Endothelial cell of umbilical vein (primary cell): ENCODE measurements at regions not wholly inside any gene's neighbourhood (a gene's known extent, or its start where the extent isn't known, plus 50 kb on each side); places are given as distances from the start of the nearest gene placed in this dataset.

ENCODE experiments used
- BruUV-seq: library from RNA; stranded (reverse); fragments of 400-500 nt; replicated peaks from 2 replicates; lab custom pipeline; 2021; lab: Mats Ljungman, UMichigan
- CTCF ChIA-PET: fragments of 300-600, 350-600 bp; sonication (Branson Sonifier 250); formaldehyde crosslinking; loops from one replicate; lab custom pipeline; 2021; ENCODE audit warnings: antibody characterized with exemption, inconsistent platforms; lab: Charles Lee
- POLR2A ChIA-PET: fragments of 300-600, 350-600 bp; sonication (Branson Sonifier 250); formaldehyde crosslinking; loops from one replicate; lab custom pipeline; 2021; ENCODE audit warnings: antibody characterized with exemption, inconsistent platforms; lab: Charles Lee
- DNase-seq: peaks from one replicate; pipeline ENCODE4 v3.0.0-alpha.2; 2011; ENCODE audit warnings: low read depth, low spot score
- FAIRE-seq: peaks from 2 replicates; lab custom pipeline; 2011; peaks lifted over from hg19 to GRCh38; lab: Jason Lieb, UNC
- H2AFZ ChIP-seq: 2 replicates; pipeline ENCODE4 v1.6.0; 2012; ENCODE audit warnings: low read depth, low read length, control low read depth, inconsistent platforms
- H3K27ac ChIP-seq: 2 replicates; pipeline ENCODE4 v1.5.1; 2011; ENCODE audit warnings: low read depth, mild to moderate bottlenecking, control low read depth, low read length, moderate library complexity; ENCODE audit not compliant: insufficient read depth
- H3K27me3 ChIP-seq, 2 experiments: 2 replicates each; pipeline versions ENCODE4 v1.6.0 to v1.6.1; 2011; ENCODE audit warnings: low read length in 2 of 2, mixed read lengths in 1 of 2; ENCODE audit not compliant: control insufficient read depth in 2 of 2, insufficient read depth in 2 of 2
- H3K36me3 ChIP-seq, 2 experiments: 2 replicates in 1 of 2; 3 replicates in 1 of 2; pipeline ENCODE4 v1.5.1; 2011; ENCODE audit warnings: low read length in 2 of 2, mild to moderate bottlenecking in 1 of 2, moderate library complexity in 1 of 2; ENCODE audit not compliant: control insufficient read depth in 2 of 2, insufficient read depth in 2 of 2; ENCODE audit errors: extremely low read depth in 1 of 2
- H3K4me1 ChIP-seq: 3 replicates; pipeline ENCODE4 v1.5.1; 2011; ENCODE audit warnings: mild to moderate bottlenecking, low read length; ENCODE audit not compliant: control insufficient read depth, insufficient read depth; ENCODE audit errors: extremely low read depth
- H3K4me2 ChIP-seq: 2 replicates; pipeline ENCODE4 v1.6.1; 2011; ENCODE audit warnings: low read length, control low read depth, mixed read lengths; ENCODE audit not compliant: insufficient read depth
- H3K4me3 ChIP-seq, 3 experiments: fragments of 200-600 bp in 1 of 3; sonication (generic), shearing (Covaris generic) in 1 of 3; replicated peaks in 1 of 3; 2 replicates each; pipeline ENCODE4 v1.5.1; 2011 to 2016; ENCODE audit warnings: control low read depth in 3 of 3, low read length in 3 of 3, mild to moderate bottlenecking in 2 of 3, inconsistent platforms in 1 of 3, low read depth in 1 of 3, moderate library complexity in 1 of 3; ENCODE audit not compliant: insufficient read depth in 1 of 3
- H3K79me2 ChIP-seq: 2 replicates; pipeline ENCODE4 v1.6.0; 2012; ENCODE audit warnings: low read length, inconsistent platforms; ENCODE audit not compliant: control insufficient read depth, insufficient read depth
- H3K9ac ChIP-seq: replicated peaks from 2 replicates; pipeline ENCODE3; 2011; ENCODE audit warnings: low read length, control low read depth; ENCODE audit not compliant: insufficient read depth; ENCODE audit errors: extremely low read depth
- H3K9me1 ChIP-seq: replicated peaks from 3 replicates; pipeline ENCODE4 v1.6.0; 2011; ENCODE audit warnings: mild to moderate bottlenecking, low read length; ENCODE audit not compliant: control insufficient read depth, insufficient read depth; ENCODE audit errors: extremely low read depth
- H3K9me3 ChIP-seq: replicated peaks from 2 replicates; pipeline ENCODE4 v1.5.1; 2012; ENCODE audit warnings: low read length, inconsistent platforms; ENCODE audit not compliant: control insufficient read depth, insufficient read depth
- H4K20me1 ChIP-seq: replicated peaks from 2 replicates; pipeline ENCODE3; 2011; ENCODE audit warnings: mild to moderate bottlenecking, low read length; ENCODE audit not compliant: control insufficient read depth, insufficient read depth; ENCODE audit errors: extremely low read depth
- EZH2 ChIP-seq: IDR thresholded peaks from 2 replicates; pipeline ENCODE4 v1.6.1; 2012; ENCODE audit warnings: borderline replicate concordance, low read depth, mild to moderate bottlenecking, moderate library complexity, low read length, inconsistent platforms; ENCODE audit not compliant: severe bottlenecking
- FOS ChIP-seq: IDR thresholded peaks from 2 replicates; pipeline ENCODE4 v1.6.1; 2011; ENCODE audit warnings: mild to moderate bottlenecking, low read length, moderate library complexity, borderline replicate concordance; ENCODE audit not compliant: insufficient read depth
- GATA2 ChIP-seq: IDR thresholded peaks from 2 replicates; pipeline ENCODE4 v1.7.0; 2011; ENCODE audit warnings: low read depth, mild to moderate bottlenecking, moderate library complexity, mixed read lengths, low read length; ENCODE audit not compliant: insufficient read length, insufficient read depth
- JUN ChIP-seq: IDR thresholded peaks from 2 replicates; pipeline ENCODE4 v1.6.1; 2011; ENCODE audit warnings: borderline replicate concordance, low read depth; ENCODE audit not compliant: insufficient read length, insufficient read depth
- MYC ChIP-seq: IDR thresholded peaks from one replicate; pipeline ENCODE4 v1.6.1; 2011; ENCODE audit warnings: mild to moderate bottlenecking, low read depth, low read length
- POLR2A ChIP-seq: IDR thresholded peaks from 2 replicates; pipeline ENCODE4 v1.6.1; 2012; ENCODE audit warnings: low read depth, mild to moderate bottlenecking, control low read depth, low read length
- POLR2AphosphoS5 ChIP-seq: IDR thresholded peaks from 2 replicates; pipeline ENCODE4 v1.6.1; 2012; ENCODE audit warnings: low read depth, mild to moderate bottlenecking, control low read depth, low read length, moderate library complexity; ENCODE audit not compliant: insufficient read depth
- dilution Hi-C: fragments of 300-500 bp; cut with MboI; formaldehyde crosslinking; loops from one replicate; pipeline ENCODE4 v1.15.0; 2019; ENCODE audit warnings: low sequenced_read_pairs; ENCODE audit not compliant: extremely low pct_ligation_motif_present
- intact Hi-C: fragments of 100-400 bp; cut with micrococcal nuclease; formaldehyde crosslinking; loops from one replicate; pipeline ENCODE4 v1.10.0; 2022
- TF ChIP-seq, protein P1 (sequence below): IDR thresholded peaks from 2 replicates; pipeline ENCODE4 v1.6.1; 2011; ENCODE audit not compliant: insufficient read depth, insufficient read length
- TF ChIP-seq, protein P2 (sequence below), 2 donors: IDR thresholded peaks; 1 replicate in 1 of 2; 2 replicates in 1 of 2; pipeline ENCODE4 v1.5.1; 2011; ENCODE audit warnings: low read length in 2 of 2, mild to moderate bottlenecking in 2 of 2, moderate library complexity in 2 of 2, control low read depth in 1 of 2, inconsistent platforms in 1 of 2, low read depth in 1 of 2; ENCODE audit not compliant: insufficient read depth in 1 of 2; ENCODE audit errors: extremely low read depth in 1 of 2

DNA sequence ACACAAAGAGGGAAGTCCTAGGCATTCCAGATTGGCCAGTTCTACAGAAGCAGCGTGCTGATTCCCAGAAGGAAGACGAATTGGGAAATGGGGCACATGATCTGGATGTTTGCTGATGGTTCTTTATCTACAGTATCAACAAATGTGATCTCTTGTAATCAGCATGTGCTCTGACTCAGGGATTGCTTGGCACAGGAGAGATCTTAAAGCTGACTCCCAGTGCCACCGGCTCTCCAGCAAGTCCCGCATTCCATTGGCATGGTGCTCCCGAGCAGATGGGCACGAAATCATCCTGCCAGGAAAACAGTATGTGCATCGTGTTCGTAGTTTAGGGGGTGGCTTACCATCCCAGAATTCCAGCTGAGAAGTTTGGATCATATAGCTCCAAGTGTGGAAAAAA, 259.9 kb upstream of the NR2F2 start:
- no peaks in the 10 kb centered on the region for H4K20me1 ChIP-seq
- no peaks in the 10 kb centered on the region for H3K36me3 ChIP-seq
- intact Hi-C loops (no loop called here), dilution Hi-C loops (no loop called here)
- ChIA-PET POLR2A (no interaction called here), CTCF (no interaction called here)
- no peaks in the 10 kb centered on the region for H3K9me3 ChIP-seq
- H3K4me2 ChIP-seq = no peak overlapping the region
- H2AFZ ChIP-seq = no peak overlapping the region
- H3K27ac ChIP-seq = no peak overlapping the region
- no peak overlapping the region for H3K4me3 ChIP-seq
- H3K4me1 ChIP-seq = no peaks in the 10 kb centered on the region
- H3K79me2 ChIP-seq = no peaks in the 10 kb centered on the region
- no peaks in the 10 kb centered on the region for H3K9me1 ChIP-seq
- no peaks in the 10 kb centered on the region for H3K27me3 ChIP-seq
- FAIRE-seq = no peak
- H3K9ac ChIP-seq = no peak overlapping the region
- BruUV-seq = no TSS peak
- no peak for DNase-seq
- no peak for TF ChIP-seq MYC
- no peak for TF ChIP-seq EZH2
- no peak for TF ChIP-seq JUN
- TF ChIP-seq GATA2 = no peak
- no peak for TF ChIP-seq POLR2AphosphoS5
- no peak for TF ChIP-seq POLR2A
- TF ChIP-seq, protein P1, sequence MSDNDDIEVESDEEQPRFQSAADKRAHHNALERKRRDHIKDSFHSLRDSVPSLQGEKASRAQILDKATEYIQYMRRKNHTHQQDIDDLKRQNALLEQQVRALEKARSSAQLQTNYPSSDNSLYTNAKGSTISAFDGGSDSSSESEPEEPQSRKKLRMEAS = no peak
- TF ChIP-seq, protein P2, sequence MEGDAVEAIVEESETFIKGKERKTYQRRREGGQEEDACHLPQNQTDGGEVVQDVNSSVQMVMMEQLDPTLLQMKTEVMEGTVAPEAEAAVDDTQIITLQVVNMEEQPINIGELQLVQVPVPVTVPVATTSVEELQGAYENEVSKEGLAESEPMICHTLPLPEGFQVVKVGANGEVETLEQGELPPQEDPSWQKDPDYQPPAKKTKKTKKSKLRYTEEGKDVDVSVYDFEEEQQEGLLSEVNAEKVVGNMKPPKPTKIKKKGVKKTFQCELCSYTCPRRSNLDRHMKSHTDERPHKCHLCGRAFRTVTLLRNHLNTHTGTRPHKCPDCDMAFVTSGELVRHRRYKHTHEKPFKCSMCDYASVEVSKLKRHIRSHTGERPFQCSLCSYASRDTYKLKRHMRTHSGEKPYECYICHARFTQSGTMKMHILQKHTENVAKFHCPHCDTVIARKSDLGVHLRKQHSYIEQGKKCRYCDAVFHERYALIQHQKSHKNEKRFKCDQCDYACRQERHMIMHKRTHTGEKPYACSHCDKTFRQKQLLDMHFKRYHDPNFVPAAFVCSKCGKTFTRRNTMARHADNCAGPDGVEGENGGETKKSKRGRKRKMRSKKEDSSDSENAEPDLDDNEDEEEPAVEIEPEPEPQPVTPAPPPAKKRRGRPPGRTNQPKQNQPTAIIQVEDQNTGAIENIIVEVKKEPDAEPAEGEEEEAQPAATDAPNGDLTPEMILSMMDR (IDR thresholded peaks at IDR 0.05; ENCODE audit: extremely low read depth in 1 of 2, insufficient read depth in 1 of 2, low read depth in 1 of 2, low read length in 2 of 2) = no peak
- no peak for TF ChIP-seq FOS
